K562 (cell line): ENCODE measurements at regions not wholly inside any gene's neighbourhood (a gene's known extent, or its start where the extent isn't known, plus 50 kb on each side); places are given as distances from the start of the nearest gene placed in this dataset.

Experiments used
- EP300 ChIP-seq: IDR thresholded peaks from 2 replicates; pipeline ENCODE4 v1.6.1; 2012; ENCODE audit warnings: low read length, improper control_type of control experiment
- FOSL1 ChIP-seq: fragments of 200-800 bp; sonication (Bioruptor generic); conservative IDR thresholded peaks from 2 replicates; pipeline ENCODE4 v1.6.1; 2016; ENCODE audit warnings: missing genetic modification characterization, missing compliant biosample characterization
- PATZ1 ChIP-seq: fragments of 250-450 bp; sonication (Bioruptor Pico); IDR thresholded peaks from 2 replicates; pipeline ENCODE4 v1.5.0; 2020; ENCODE audit warnings: mild to moderate bottlenecking, borderline replicate concordance
- POLR2A ChIP-seq: fragments of 450-650 bp; conservative IDR thresholded peaks from 2 replicates; pipeline ENCODE4 v1.6.1; 2016
- PREB ChIP-seq: sonication (generic); formaldehyde crosslinking; IDR thresholded peaks from 2 replicates; pipeline ENCODE4 v1.8.1; 2023; ENCODE audit warnings: mild to moderate bottlenecking, missing genetic modification reagents
- SMC3 ChIP-seq: conservative IDR thresholded peaks from 2 replicates; pipeline ENCODE4 v1.6.1; 2011; ENCODE audit warnings: low read depth, low read length, improper control_type of control experiment; ENCODE audit not compliant: insufficient read depth
- USF2 ChIP-seq: sonication (generic); formaldehyde crosslinking; IDR thresholded peaks from 2 replicates; pipeline ENCODE4 v1.5.0; 2020; ENCODE audit warnings: missing genetic modification reagents
- ZNF232 ChIP-seq: sonication (generic); formaldehyde crosslinking; IDR thresholded peaks from 2 replicates; pipeline ENCODE4 v1.8.0; 2022; ENCODE audit warnings: mild to moderate bottlenecking, missing genetic modification reagents

GRCh38 chr18:50446629-50447028 is 71.8 kb downstream of the SKA1 start:
- no peak for TF ChIP-seq USF2 (CRISPR knock-in tag)
- no peak for TF ChIP-seq POLR2A
- TF ChIP-seq EP300: no peak
- TF ChIP-seq ZNF232: no peak
- TF ChIP-seq FOSL1: no peak
- TF ChIP-seq SMC3: no peak
- no peak for TF ChIP-seq PREB
- TF ChIP-seq PATZ1: no peak
